ENCODE measurements at regions not wholly inside any gene's neighbourhood (a gene's known extent, or its start where the extent isn't known, plus 50 kb on each side); places are given as distances from the start of the nearest gene placed in this dataset.
"Not testable (repeated sequence)": the region's sequence is repeated elsewhere in the genome, so short reads cannot be mapped to it uniquely, and the experiment has no call there.

DNA sequence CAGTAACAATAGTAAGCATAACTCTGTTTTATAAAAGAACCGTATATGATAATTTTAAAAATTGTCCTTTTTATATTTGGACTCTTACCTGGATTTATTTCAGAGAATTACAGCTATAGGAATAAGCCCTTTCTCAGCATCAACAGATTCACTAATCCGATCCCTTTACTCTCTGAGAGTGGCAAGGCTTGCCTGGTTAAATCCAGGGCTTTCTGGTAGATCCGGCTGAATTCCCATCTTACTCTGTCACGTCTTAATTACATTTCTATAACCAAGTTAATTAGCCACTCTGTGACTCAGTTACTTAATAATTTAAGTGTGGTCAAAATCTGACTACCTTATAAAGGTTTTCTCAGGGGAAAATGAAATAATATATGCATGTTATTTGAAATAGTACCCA lies 294.7 kb downstream of the FRK start:
- Histone ChIP-seq H3K27ac (ENCODE audit: low read depth, low read length) (no peak overlapping the region), H3K9ac (ENCODE audit: low read depth, low read length) (no peak overlapping the region), H3K4me3 (ENCODE audit: low read length) (no peak overlapping the region), H3K9me3 (ENCODE audit: insufficient read depth, low read depth, low read length) (no peaks in the 10 kb centered on the region), H3K4me1 (ENCODE audit: insufficient read depth, low read length) (no peaks in the 10 kb centered on the region), H3K27me3 (ENCODE audit: insufficient read depth, low read length) (no peaks in the 10 kb centered on the region), H3K36me3 (ENCODE audit: insufficient read depth, low read length) (no peaks in the 10 kb centered on the region)
- WGBS: 93% methylated on average over 2 of the region's 4 CpGs

DNA sequence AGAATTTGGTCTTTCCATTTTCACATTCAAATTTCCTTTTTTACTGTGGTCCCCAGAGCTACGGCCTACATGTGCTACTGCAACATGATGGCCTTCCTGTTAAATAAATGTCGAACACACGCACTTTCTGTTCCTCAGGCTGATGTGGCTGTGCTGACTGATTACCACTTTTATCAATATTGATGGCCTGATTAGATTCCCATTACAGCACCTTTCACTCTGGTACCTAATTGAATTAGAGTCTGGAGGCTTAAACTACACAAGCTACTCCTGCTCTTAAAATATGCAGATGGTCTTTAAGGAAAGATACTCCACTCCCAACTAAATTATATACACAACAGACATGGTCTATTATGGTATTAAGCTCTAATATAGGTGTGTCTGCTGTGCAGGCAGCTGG lies 301.6 kb downstream of the FRK start:
- 94% methylated on average over 3 of the region's 3 CpGs for WGBS
- Histone ChIP-seq H3K4me3 (ENCODE audit: low read length) (no peak overlapping the region), H3K9ac (ENCODE audit: low read depth, low read length) (no peak overlapping the region), H3K27ac (ENCODE audit: low read depth, low read length) (no peak overlapping the region), H3K36me3 (ENCODE audit: insufficient read depth, low read length) (no peaks in the 10 kb centered on the region), H3K4me1 (ENCODE audit: insufficient read depth, low read length) (no peaks in the 10 kb centered on the region), H3K27me3 (ENCODE audit: insufficient read depth, low read length) (no peaks in the 10 kb centered on the region), H3K9me3 (ENCODE audit: insufficient read depth, low read depth, low read length) (no peaks in the 10 kb centered on the region)

DNA sequence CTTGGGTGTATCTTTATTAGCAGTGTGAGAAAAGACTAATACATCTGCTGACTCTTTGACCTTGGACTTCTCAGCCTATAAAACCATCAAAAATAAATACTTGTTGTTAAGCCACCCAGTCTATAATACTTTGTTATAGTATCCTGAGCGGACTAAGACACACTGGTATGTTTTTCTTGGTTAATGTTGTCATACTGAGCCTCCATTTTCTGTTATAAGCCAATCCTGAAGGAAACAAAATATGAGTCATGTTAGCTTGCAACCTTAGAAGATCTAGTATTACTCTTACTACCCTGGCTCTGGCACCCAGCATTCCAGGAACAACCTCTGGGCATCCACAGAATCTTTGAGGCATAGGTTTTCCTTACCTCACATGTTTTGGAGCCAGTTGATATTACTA lies 307.2 kb downstream of the FRK start:
- H3K9me3 ChIP-seq (ENCODE audit: insufficient read depth, low read depth, low read length): no peaks in the 10 kb centered on the region
- WGBS: no CpG with 5 or more reads among the region's 1 CpG
- no peaks in the 10 kb centered on the region for H3K27me3 ChIP-seq (ENCODE audit: insufficient read depth, low read length)
- H3K36me3 ChIP-seq (ENCODE audit: insufficient read depth, low read length): no peaks in the 10 kb centered on the region
- H3K4me1 ChIP-seq (ENCODE audit: insufficient read depth, low read length): no peaks in the 10 kb centered on the region
- no peak overlapping the region for H3K4me3 ChIP-seq (ENCODE audit: low read length)
- no peak overlapping the region for H3K9ac ChIP-seq (ENCODE audit: low read depth, low read length)
- H3K27ac ChIP-seq (ENCODE audit: low read depth, low read length): no peak overlapping the region

DNA sequence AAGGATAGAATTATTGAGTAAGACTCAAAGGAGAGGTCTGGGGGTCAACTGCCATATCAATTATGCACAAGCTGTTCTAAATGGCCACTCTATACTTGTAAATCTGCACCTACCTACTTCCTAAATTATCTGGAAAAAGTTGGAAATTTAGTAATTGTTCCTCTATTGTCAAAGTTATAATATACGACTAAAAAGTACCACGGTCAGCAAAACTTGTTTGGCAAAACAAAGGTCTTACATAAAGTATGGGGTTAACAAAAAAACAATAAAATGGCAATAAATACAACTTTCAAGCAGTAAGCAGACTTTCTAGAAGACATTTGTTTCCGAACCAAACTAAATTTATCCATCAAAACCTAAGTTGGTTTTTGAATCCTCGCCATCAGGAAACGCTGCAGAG lies 309.7 kb downstream of the FRK start:
- 92% methylated on average over 4 of the region's 5 CpGs for WGBS
- H3K9ac ChIP-seq (ENCODE audit: low read depth, low read length): no peak overlapping the region

DNA sequence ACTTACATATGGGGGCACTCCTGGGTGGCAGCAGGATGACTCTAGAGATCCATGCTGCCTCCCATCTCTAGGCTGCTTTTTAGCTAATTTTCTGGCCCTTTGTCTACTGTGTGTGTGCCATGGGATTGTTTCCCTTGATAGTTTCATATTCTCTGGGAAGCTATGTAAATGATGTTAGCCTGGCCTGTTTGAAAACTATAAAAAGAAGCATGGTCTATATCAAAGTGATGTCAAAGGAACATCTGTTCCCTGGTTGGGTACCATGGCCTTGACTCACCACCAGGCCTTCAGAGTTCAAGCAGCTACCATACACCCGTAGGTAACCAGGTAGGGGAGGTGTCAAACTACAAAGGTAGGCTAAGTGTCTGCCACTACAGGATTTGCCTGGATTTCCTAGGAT lies 310.4 kb downstream of the FRK start:
- no peaks in the 10 kb centered on the region for H3K27me3 ChIP-seq (ENCODE audit: insufficient read depth, low read length)
- no peak overlapping the region for H3K4me3 ChIP-seq (ENCODE audit: low read length)
- H3K9ac ChIP-seq (ENCODE audit: low read depth, low read length): no peak overlapping the region
- H3K36me3 ChIP-seq (ENCODE audit: insufficient read depth, low read length): no peaks in the 10 kb centered on the region
- no peak overlapping the region for H3K27ac ChIP-seq (ENCODE audit: low read depth, low read length)
- H3K4me1 ChIP-seq (ENCODE audit: insufficient read depth, low read length): no peaks in the 10 kb centered on the region
- no peaks in the 10 kb centered on the region for H3K9me3 ChIP-seq (ENCODE audit: insufficient read depth, low read depth, low read length)
- 100% methylated on average over 1 of the region's 1 CpG for WGBS

More for the DNA sequence above, 309.7 kb downstream of the FRK start:
- H3K27ac ChIP-seq (ENCODE audit: low read depth, low read length): no peak overlapping the region
- no peak overlapping the region for H3K4me3 ChIP-seq (ENCODE audit: low read length)
- H3K9me3 ChIP-seq (ENCODE audit: insufficient read depth, low read depth, low read length): no peaks in the 10 kb centered on the region
- no peaks in the 10 kb centered on the region for H3K4me1 ChIP-seq (ENCODE audit: insufficient read depth, low read length)
- no peaks in the 10 kb centered on the region for H3K27me3 ChIP-seq (ENCODE audit: insufficient read depth, low read length)
- no peaks in the 10 kb centered on the region for H3K36me3 ChIP-seq (ENCODE audit: insufficient read depth, low read length)

DNA sequence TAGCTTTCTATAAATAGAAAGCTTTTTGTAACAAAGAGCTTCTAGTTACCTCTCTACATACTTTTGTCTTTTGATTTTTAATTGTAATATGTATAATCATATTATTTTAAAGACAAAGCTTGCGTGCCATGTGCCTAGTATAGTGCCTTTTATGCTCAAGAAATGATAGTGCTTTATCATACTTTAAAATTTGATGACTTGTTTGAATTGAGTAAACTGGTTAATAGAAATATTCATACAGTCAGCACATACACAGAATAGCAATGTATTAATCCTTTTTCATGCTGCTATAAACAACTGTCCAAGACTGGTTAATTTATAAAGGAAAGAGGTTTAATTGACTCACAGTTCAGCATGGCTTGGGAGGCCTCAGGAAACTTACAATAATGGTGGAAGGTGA lies 313.0 kb downstream of the FRK start:
- WGBS: no CpG with 5 or more reads among the region's 1 CpG
- Histone ChIP-seq H3K4me1 (ENCODE audit: insufficient read depth, low read length) (no peaks in the 10 kb centered on the region), H3K36me3 (ENCODE audit: insufficient read depth, low read length) (no peaks in the 10 kb centered on the region), H3K4me3 (ENCODE audit: low read length) (no peak overlapping the region), H3K27ac (ENCODE audit: low read depth, low read length) (no peak overlapping the region), H3K27me3 (ENCODE audit: insufficient read depth, low read length) (no peaks in the 10 kb centered on the region), H3K9me3 (ENCODE audit: insufficient read depth, low read depth, low read length) (no peaks in the 10 kb centered on the region), H3K9ac (ENCODE audit: low read depth, low read length) (no peak overlapping the region)

DNA sequence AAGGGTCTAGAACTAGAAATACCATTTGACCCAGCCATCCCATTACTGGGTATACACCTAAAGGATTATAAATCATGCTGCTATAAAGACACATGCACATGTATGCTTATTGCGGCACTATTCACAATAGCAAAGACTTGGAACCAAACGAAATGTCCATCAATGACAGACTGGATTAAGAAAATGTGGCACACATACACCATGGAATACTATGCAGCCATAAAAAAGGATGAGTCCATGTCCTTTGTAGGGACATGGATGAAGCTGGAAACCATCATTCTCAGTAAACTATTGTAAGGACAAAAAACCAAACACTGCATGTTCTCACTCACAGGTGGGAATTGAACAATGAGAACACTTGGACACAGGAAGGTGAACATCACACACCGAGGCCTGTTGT lies 314.1 kb downstream of the FRK start:
- H3K36me3 ChIP-seq (ENCODE audit: insufficient read depth, low read length); H3K9ac ChIP-seq (ENCODE audit: low read depth, low read length); H3K4me1 ChIP-seq (ENCODE audit: insufficient read depth, low read length); H3K9me3 ChIP-seq (ENCODE audit: insufficient read depth, low read depth, low read length); H3K27me3 ChIP-seq (ENCODE audit: insufficient read depth, low read length); H3K4me3 ChIP-seq (ENCODE audit: low read length); H3K27ac ChIP-seq (ENCODE audit: low read depth, low read length): not testable (repeated sequence)
- whole genome bisulfite sequencing: 83% methylated on average over 3 of the region's 3 CpGs

DNA sequence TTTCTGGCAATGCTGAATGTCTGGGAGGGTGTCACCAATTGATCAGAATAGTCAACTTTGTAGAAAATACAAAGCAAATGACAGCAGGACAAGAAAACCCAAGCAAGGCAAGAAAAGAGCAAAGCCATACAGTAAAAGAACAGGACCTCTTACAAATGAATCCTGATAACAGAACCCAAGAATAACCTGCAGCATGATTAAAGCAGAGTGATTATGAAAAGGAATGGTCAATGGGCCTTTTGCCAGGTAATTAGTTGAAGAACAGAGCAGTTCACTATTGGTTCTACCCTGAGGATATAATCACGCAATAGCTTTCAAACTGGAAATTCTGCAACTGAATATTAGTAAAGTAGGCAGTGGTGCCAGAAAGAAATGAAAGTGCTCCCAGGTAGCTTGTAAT lies 319.8 kb downstream of the FRK start:
- no peak overlapping the region for H3K4me3 ChIP-seq (ENCODE audit: low read length)
- H3K27me3 ChIP-seq (ENCODE audit: insufficient read depth, low read length): no peaks in the 10 kb centered on the region
- WGBS: 89% methylated on average over 1 of the region's 1 CpG
- H3K27ac ChIP-seq (ENCODE audit: low read depth, low read length): no peak overlapping the region
- H3K9ac ChIP-seq (ENCODE audit: low read depth, low read length): no peak overlapping the region
- H3K36me3 ChIP-seq (ENCODE audit: insufficient read depth, low read length): no peaks in the 10 kb centered on the region
- H3K4me1 ChIP-seq (ENCODE audit: insufficient read depth, low read length): no peaks in the 10 kb centered on the region
- H3K9me3 ChIP-seq (ENCODE audit: insufficient read depth, low read depth, low read length): peaks cover 5% of the 10 kb centered on the region

DNA sequence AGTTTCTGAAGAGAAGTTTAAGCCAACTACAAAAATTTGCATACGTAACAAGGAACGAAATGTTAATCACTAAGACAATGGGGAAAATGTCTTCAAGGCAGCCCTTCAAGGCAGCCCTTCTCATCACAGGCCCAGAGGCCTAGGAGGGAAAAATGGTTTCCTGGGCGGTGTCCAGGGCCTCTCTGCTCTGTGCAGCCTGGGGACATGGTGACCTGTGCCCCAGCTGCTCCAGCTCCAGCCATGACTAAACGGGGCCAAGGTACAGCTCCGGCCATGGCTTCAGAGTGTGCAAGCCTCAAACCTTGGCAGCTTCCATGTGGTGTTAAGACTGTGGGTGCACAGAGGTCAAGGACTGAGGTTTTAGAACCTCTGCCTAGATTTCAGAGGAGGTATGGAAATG lies 325.1 kb downstream of the FRK start:
- H3K4me1 ChIP-seq (ENCODE audit: insufficient read depth, low read length): no peaks in the 10 kb centered on the region
- H3K9me3 ChIP-seq (ENCODE audit: insufficient read depth, low read depth, low read length): peaks cover 10% of the 10 kb centered on the region
- 94% methylated on average over 5 of the region's 5 CpGs for WGBS
- no peak overlapping the region for H3K9ac ChIP-seq (ENCODE audit: low read depth, low read length)
- H3K4me3 ChIP-seq (ENCODE audit: low read length): no peak overlapping the region
- H3K36me3 ChIP-seq (ENCODE audit: insufficient read depth, low read length): no peaks in the 10 kb centered on the region
- no peak overlapping the region for H3K27ac ChIP-seq (ENCODE audit: low read depth, low read length)
- no peaks in the 10 kb centered on the region for H3K27me3 ChIP-seq (ENCODE audit: insufficient read depth, low read length)

DNA sequence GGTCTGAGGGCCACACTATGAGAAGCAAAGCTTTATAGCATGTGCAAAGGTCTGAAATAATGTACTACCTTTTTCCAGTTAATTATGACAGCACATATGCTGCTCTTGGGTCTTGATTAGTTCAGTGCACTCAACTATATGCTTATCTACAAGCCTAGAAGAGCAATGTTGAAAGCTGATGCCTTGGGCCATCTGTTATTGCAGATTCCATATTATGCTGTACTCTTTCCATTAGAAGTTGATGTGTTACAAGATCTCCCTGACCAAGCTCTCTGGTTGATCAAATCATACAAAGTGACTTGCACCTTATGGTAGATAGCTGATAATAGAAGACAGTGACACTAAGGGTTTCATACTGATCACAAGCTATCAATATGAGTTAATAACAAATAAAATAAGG lies 327.3 kb downstream of the FRK start:
- Histone ChIP-seq H3K4me3 (ENCODE audit: low read length) (no peak overlapping the region), H3K9me3 (ENCODE audit: insufficient read depth, low read depth, low read length) (peaks cover 10% of the 10 kb centered on the region), H3K4me1 (ENCODE audit: insufficient read depth, low read length) (no peaks in the 10 kb centered on the region), H3K27ac (ENCODE audit: low read depth, low read length) (no peak overlapping the region), H3K9ac (ENCODE audit: low read depth, low read length) (no peak overlapping the region), H3K36me3 (ENCODE audit: insufficient read depth, low read length) (no peaks in the 10 kb centered on the region), H3K27me3 (ENCODE audit: insufficient read depth, low read length) (no peaks in the 10 kb centered on the region)

DNA sequence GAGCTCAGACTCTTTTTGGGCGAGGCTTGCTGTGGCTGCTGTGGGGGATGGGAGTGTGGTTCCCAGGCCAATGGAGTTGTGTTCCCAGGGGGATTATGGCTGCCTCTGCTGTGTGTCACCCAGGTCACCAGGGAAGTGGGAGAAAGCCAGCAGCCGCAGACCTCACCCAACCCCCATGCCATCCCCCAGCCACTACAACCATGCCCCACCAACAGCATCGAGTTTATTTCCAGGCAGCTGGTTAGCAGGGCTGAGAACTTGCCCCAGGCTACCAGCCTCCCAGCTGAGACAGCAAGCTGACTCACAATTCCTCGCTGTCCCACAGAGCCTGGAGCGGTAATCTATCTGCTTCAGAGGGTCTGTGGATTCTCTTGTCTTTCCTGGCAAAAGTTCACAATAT lies 331.7 kb downstream of the FRK start:
- Histone ChIP-seq H3K27me3 (ENCODE audit: insufficient read depth, low read length) (no peaks in the 10 kb centered on the region), H3K9ac (ENCODE audit: low read depth, low read length) (no peak overlapping the region), H3K4me3 (ENCODE audit: low read length) (no peak overlapping the region), H3K36me3 (ENCODE audit: insufficient read depth, low read length) (no peaks in the 10 kb centered on the region), H3K9me3 (ENCODE audit: insufficient read depth, low read depth, low read length) (no peaks in the 10 kb centered on the region), H3K4me1 (ENCODE audit: insufficient read depth, low read length) (no peaks in the 10 kb centered on the region), H3K27ac (ENCODE audit: low read depth, low read length) (no peak overlapping the region)
- 86% methylated on average over 5 of the region's 5 CpGs for WGBS

DNA sequence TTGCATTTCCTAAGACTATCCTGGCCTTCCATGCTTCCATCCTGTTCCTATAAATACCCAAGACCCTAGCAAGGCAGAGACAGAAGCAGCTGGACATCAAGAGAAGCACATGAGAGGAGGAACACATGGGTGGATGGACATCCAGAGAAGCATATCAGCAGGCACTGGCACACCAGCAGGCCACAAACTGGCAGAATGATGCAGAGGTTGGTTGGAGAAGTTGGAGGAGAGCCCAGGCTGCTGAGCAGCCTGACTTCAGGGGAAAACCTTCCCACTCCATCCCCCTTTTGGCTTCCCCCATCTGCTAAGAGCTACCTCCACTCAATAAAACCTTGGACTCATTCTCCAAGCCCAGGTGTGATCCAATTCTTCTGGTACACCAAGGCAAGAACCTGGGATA lies 332.5 kb downstream of the FRK start:
- no peak overlapping the region for H3K4me3 ChIP-seq (ENCODE audit: low read length)
- H3K4me1 ChIP-seq (ENCODE audit: insufficient read depth, low read length): no peaks in the 10 kb centered on the region
- no peaks in the 10 kb centered on the region for H3K9me3 ChIP-seq (ENCODE audit: insufficient read depth, low read depth, low read length)
- no peak overlapping the region for H3K27ac ChIP-seq (ENCODE audit: low read depth, low read length)
- H3K27me3 ChIP-seq (ENCODE audit: insufficient read depth, low read length): no peaks in the 10 kb centered on the region
- no peaks in the 10 kb centered on the region for H3K36me3 ChIP-seq (ENCODE audit: insufficient read depth, low read length)
- H3K9ac ChIP-seq (ENCODE audit: low read depth, low read length): no peak overlapping the region
